Heart right ventricle (tissue), 16 donors: ENCODE measurements at regions not wholly inside any gene's neighbourhood (a gene's known extent, or its start where the extent isn't known, plus 50 kb on each side); places are given as distances from the start of the nearest gene placed in this dataset.

Experiments used
- ATAC-seq, 8 donors: fragments of 200-7000 bp; cut with Tn5 transposase; one replicate each; pipeline ENCODE4 v1.9.1; 2020; ENCODE audit warnings: mild to moderate bottlenecking in 8 of 8, moderate library complexity in 8 of 8, moderate number of reproducible peaks in 1 of 8
- DNase-seq, 2 donors: peaks; one replicate each; pipeline ENCODE4 v3.0.0-alpha.2; 2020
- H3K27ac ChIP-seq, 10 donors: fragments of 200-600 bp; sonication (generic) in 2 of 10; one replicate each; pipeline versions ENCODE4 v1.5.0 to v1.8.0; 2020 to 2022; ENCODE audit warnings: mild to moderate bottlenecking in 3 of 10
- H3K27me3 ChIP-seq, 7 donors: fragments of 200-600 bp; one replicate each; pipeline ENCODE4 v1.8.0; 2021 to 2022; ENCODE audit warnings: mild to moderate bottlenecking in 2 of 7
- H3K36me3 ChIP-seq, 9 donors: fragments of 200-600 bp; sonication (generic) in 1 of 9; one replicate each; pipeline versions ENCODE4 v1.5.0 to v1.8.0; 2020 to 2022; ENCODE audit warnings: mild to moderate bottlenecking in 2 of 9
- H3K4me1 ChIP-seq, 9 donors: fragments of 200-600 bp; sonication (generic) in 1 of 9; one replicate each; pipeline versions ENCODE4 v1.5.0 to v1.8.0; 2020 to 2022; ENCODE audit warnings: mild to moderate bottlenecking in 4 of 9
- H3K4me3 ChIP-seq, 10 donors: fragments of 200-600 bp; sonication (generic) in 2 of 10; one replicate each; pipeline versions ENCODE4 v1.5.0 to v1.8.0; 2020 to 2022; ENCODE audit warnings: mild to moderate bottlenecking in 7 of 10, moderate library complexity in 2 of 10
- H3K9me3 ChIP-seq, 11 donors: fragments of 200-600 bp in 10 of 11; sonication (generic) in 2 of 11; one replicate each; pipeline versions ENCODE4 v1.5.0 to v1.8.0; 2013 to 2022; ENCODE audit warnings: mild to moderate bottlenecking in 2 of 11, control low read depth in 1 of 11, moderate library complexity in 1 of 11
- CTCF ChIP-seq, 9 donors: fragments of 200-600 bp; sonication (generic) in 2 of 9; IDR thresholded peaks; one replicate each; pipeline versions ENCODE4 v1.5.0 to v1.8.0; 2021 to 2022; ENCODE audit warnings: antibody characterized with exemption in 9 of 9, mild to moderate bottlenecking in 5 of 9, moderate library complexity in 1 of 9
- WGBS, 2 donors: extraction: QIAGEN DNeasy Blood & Tissue Kit; methylation state at CpG; one replicate each; pipeline ENCODE4 v1.1.7; 2013; ENCODE audit warnings: inconsistent platforms in 1 of 2; 5-methylcytosine and 5-hydroxymethylcytosine counted together
- intact Hi-C, 10 donors: fragments of 100-400 bp; cut with DNase I; formaldehyde crosslinking; loops; one replicate each; pipeline versions ENCODE4 v1.11.1 to v1.14.2; 2022
- donor health status: Arrhythmogenic right ventricular cardiomyopathy.
- donor health status: ischemic (EF 13 %, LVEDD 7.1; RV severe dilation, severe dysfunction).
- donor health status: healthy with polysubstance abuse.
- donor health status: DM: no; HTN: yes; CAD: no.
- donor health status: DM: no; HTN: no; CAD: no.
- donor health status: ischemic (EF 25% LVEDD 6.9; RV normal size, moderate dysfunction).
- donor health status: ischemic (EF 25% LVEDD 5.7; RV mildly dilated, moderate dysfunction).
- donor health status: healthy.
- donor health status: DM: yes; HTN: yes; CAD: no.
- donor health status: Ischemic cardiomyopathy.
- donor health status: ischemic (EF 35%, LVEDD 5.7; RV mildly dilated, moderate dysfunction).
- donor health status: nonischemic (EF 11% LVEDD 7.7; RV severe dilation, severe dysfunction).
- donor health status: DM: yes; HTN: yes; CAD: no.
- donor health status: PGD.
- donor health status: ischemic (EF 29% LVEDD 5.4; RV normal size, mild dysfunction).
- donor health status: nonischemic (EF 23%, LVEDD 6.1; RV moderate dilation, normal function).

GRCh38 chr2:22194218-22194617 lies 1070.5 kb downstream of the TDRD15 start:
- H3K9me3 ChIP-seq: peaks cover 0 to 5% (median 0%) of the 10 kb centered on the region in 11 donors
- ATAC-seq (no peak), DNase-seq (no peak)
- no peak overlapping the region for H3K4me3 ChIP-seq
- H3K36me3 ChIP-seq: no peaks in the 10 kb centered on the region
- no peak overlapping the region for H3K27ac ChIP-seq
- no peaks in the 10 kb centered on the region for H3K27me3 ChIP-seq
- intact Hi-C loops: no loop called here
- TF ChIP-seq CTCF (IDR thresholded peaks at IDR 0.05): no peak
- 67 to 85% methylated on average over 1 of the region's 1 CpG for whole genome bisulfite sequencing, 2 donors
- no peaks in the 10 kb centered on the region for H3K4me1 ChIP-seq

GRCh38 chr2:22196806-22197205 lies 1073.0 kb downstream of the TDRD15 start:
- DNase-seq (no peak), ATAC-seq (no peak)
- H3K27me3 ChIP-seq: no peaks in the 10 kb centered on the region
- no peaks in the 10 kb centered on the region for H3K9me3 ChIP-seq
- no peaks in the 10 kb centered on the region for H3K4me1 ChIP-seq
- no peak overlapping the region for H3K27ac ChIP-seq
- intact Hi-C loops: no loop called here
- no peak overlapping the region for H3K4me3 ChIP-seq
- H3K36me3 ChIP-seq: no peaks in the 10 kb centered on the region
- 76 to 81% methylated on average over 2 of the region's 2 CpGs for WGBS, 2 donors
- no peak for TF ChIP-seq CTCF (IDR thresholded peaks at IDR 0.05)

GRCh38 chr2:22198381-22199283 lies 1074.9 kb downstream of the TDRD15 start:
- H3K9me3 ChIP-seq: peaks cover 0 to 3% (median 0%) of the 10 kb centered on the region in 11 donors
- no peak overlapping the region for H3K4me3 ChIP-seq
- 43 to 48% methylated on average over 9 of the region's 9 CpGs for WGBS, 2 donors
- no peak for TF ChIP-seq CTCF (IDR thresholded peaks at IDR 0.05)
- no peak for DNase-seq
- no peaks in the 10 kb centered on the region for H3K4me1 ChIP-seq
- H3K27me3 ChIP-seq: no peaks in the 10 kb centered on the region
- intact Hi-C loops: no loop called here
- H3K36me3 ChIP-seq: no peaks in the 10 kb centered on the region
- H3K27ac ChIP-seq: no peak overlapping the region
- no peak for ATAC-seq

- ATAC-seq: no peak
- Histone ChIP-seq H3K4me3 (no peak overlapping the region), H3K36me3 (no peaks in the 10 kb centered on the region), H3K27ac (no peak overlapping the region), H3K27me3 (no peaks in the 10 kb centered on the region), H3K9me3 (peaks cover 0 to 11% (median 0%) of the 10 kb centered on the region in 11 donors), H3K4me1 (no peaks in the 10 kb centered on the region)
- DNase-seq: no peak
- intact Hi-C loops: no loop called here
- TF ChIP-seq CTCF (IDR thresholded peaks at IDR 0.05): no peak
Observed at GRCh38 chr2:22199994-22200393, 1076.2 kb downstream of the TDRD15 start.
